ENCODE measurements at regions not wholly inside any gene's neighbourhood (a gene's known extent, or its start where the extent isn't known, plus 50 kb on each side); places are given as distances from the start of the nearest gene placed in this dataset.

DNA sequence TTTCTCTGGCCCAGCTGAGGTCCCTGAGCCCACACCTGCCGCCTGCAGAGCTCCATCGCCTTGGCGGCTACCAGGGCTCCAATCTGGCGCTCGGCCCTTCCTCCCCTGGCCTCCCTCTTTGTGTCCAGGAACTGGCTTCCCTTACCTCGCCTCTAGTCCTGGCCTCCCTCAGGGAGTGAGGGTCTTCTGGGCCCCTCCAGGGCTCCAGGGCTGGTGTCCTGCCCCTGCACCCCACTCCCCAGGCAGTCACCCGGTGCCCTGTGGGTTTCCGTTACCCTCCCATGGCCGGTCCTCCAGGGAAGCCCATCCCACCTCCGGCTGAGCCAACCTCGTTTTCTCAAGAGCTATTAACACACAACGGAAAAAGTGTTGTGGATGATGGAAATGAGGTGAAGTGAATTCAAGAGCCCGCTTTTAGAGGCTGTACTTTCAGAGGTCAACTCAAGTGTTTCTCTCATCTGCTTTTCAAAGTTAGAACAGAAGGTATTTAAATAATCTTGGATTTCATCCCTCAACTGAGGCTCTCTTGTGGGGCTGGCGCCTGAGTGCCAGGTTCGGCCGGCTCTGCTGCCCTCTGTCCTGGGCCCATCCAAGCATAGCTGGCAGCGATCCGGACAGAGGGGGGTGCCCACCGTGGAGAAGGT is 131.9 kb downstream of the ASB1 start:
- DNase-seq (ENCODE audit: low read depth): no peak

DNA sequence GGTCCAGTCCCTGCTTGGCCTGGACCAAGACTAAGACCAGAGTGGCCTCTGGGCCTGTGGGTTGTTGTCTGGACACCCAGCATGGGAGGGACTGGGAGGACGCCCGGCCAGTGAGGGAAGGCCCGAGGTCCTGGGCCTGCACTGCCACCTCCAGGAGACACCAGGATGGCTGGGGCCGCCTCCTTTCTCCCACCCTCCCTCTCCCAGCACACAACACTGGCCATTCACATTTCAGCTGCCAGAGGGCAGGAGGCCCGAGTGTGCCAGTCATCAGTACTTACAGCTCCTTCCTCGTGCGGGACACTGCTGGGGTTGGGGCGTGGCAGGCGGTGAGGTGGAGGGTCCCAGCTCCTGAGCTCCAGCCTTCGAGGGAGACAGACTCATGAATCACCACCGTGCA is 133.5 kb downstream of the ASB1 start:
- DNase-seq (ENCODE audit: low read depth): peak; percentile 3

DNA sequence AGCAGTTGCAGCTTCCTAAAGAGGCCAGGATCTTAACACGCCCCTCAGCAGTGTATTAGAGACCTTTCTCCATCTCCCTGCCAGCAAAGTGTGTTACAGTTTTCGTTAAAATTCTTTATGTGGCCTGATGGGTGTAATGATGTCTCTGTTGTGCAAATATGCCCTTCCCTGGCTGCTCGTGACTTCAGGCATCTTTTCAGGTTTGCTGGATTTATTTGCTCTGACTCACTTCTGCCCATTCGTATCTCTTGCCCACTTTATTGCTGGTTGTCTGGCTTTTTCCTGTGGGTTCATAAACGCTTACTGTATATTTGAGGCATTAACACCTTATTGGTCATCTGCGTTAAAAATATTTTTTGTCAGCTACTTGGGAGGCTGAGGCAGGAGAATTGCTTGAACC is 134.5 kb downstream of the ASB1 start:
- DNase-seq (ENCODE audit: low read depth): no peak

- no peak for DNase-seq (ENCODE audit: low read depth)
Observed at GRCh38 chr2:238562446-238562845, 135.7 kb downstream of the ASB1 start.

DNA sequence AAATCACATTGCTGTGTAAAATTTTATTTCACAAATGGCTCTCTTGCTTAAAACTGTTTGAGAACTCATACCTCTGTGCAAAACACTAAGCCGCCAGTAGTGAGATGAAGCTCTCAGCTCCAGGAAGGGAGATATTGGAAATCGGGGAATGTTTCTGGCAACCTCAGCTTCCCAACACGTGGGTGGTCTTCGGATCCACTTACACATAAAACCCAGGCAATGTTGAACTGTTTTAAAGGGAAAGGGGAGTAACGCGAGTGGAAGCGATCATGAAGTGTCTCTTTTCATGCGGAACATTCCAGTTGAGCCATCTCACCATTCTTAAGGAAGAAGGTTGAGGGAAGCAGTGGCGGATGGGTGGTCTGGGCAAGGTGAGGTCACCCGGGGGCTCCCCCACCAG is 136.8 kb downstream of the ASB1 start:
- DNase-seq (ENCODE audit: low read depth): no peak

DNA sequence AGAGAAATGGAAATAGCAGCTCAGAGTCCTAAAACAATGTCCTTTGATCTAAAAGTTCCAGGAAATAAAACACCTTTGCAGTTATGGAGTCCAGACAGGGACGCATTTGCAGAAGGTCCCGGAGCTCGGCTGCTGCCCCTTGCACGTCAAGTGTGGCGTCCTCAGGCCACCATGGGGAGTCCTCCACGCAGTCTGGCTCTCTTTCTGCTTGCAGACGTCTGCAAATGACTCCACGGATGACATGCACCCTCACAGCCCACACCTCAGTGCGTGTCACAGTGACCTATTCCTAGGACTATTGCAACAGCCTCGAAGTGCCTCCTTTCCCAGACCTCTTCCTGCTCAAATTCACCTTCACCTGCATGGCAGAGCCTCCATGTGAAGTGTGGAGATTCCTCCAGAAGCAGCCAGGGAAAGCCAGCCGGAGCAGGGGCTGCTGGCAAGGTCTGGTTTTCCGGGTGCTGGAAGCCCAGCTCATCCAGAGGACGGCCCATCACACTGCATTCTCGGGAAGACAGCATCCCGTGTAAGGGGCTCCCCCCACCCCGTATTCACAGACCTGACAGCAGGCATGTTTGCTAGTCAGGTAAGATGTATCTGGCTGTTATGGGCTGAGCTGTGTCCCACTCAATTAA is 137.7 kb downstream of the ASB1 start:
- DNase-seq (ENCODE audit: low read depth): no peak

- no peak for DNase-seq (ENCODE audit: low read depth)
Observed at GRCh38 chr2:238565031-238565430, 138.3 kb downstream of the ASB1 start.

- no peak for DNase-seq (ENCODE audit: low read depth)
Observed at GRCh38 chr2:238566001-238566645, 139.4 kb downstream of the ASB1 start.

GRCh38 chr2:238567067-238567855 is 140.5 kb downstream of the ASB1 start:
- no peak for DNase-seq (ENCODE audit: low read depth)

- no peak for DNase-seq (ENCODE audit: low read depth)
Observed at GRCh38 chr2:238567996-238568395, 141.3 kb downstream of the ASB1 start.

DNA sequence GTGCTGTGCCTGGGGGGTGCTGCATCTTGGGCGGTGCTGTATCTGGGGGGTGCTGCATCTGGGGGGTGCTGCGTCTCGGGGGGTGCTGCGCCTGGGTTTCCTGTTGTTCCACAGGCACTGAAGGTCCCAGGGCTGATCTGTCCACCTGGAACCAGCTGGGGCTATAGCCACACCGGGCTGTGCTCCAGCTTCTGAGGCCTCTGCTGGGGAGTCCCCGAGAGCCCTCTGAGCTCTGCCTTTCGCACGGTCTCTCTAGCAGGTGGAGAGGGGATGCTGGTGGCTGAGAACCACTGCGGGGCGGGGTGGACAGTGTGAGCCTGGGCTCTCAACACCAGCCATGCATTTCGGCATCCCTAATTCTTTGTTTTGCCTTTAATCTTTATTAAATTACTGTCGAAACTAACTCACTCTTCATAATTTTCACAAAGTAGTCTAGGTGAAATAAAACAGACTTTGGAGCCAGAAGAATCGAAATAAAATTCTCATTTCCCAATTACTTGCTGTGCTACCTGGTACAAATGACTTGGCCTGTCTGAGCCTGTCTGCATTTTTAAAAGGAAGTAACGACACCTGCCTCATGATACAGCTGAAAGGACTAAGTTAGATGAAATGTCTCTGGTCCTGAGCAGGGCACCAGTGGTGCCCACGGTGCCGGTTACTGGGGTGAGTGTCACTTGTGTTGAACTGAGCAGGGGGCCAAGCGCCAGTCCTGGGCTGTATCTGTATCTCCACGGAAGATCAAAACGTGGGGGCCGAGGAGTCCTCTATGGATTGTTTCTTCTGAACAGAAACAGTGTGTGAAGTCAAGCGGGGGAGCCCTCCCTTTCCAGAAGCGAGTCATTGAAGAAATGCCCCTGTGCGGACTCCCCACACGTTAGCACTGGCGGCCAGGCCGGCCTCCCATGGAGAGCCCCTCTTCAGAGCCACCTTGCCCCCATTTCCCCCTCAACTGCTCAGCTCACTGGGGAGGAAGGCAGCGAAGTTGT is 142.0 kb downstream of the ASB1 start:
- no peak for DNase-seq (ENCODE audit: low read depth)

DNA sequence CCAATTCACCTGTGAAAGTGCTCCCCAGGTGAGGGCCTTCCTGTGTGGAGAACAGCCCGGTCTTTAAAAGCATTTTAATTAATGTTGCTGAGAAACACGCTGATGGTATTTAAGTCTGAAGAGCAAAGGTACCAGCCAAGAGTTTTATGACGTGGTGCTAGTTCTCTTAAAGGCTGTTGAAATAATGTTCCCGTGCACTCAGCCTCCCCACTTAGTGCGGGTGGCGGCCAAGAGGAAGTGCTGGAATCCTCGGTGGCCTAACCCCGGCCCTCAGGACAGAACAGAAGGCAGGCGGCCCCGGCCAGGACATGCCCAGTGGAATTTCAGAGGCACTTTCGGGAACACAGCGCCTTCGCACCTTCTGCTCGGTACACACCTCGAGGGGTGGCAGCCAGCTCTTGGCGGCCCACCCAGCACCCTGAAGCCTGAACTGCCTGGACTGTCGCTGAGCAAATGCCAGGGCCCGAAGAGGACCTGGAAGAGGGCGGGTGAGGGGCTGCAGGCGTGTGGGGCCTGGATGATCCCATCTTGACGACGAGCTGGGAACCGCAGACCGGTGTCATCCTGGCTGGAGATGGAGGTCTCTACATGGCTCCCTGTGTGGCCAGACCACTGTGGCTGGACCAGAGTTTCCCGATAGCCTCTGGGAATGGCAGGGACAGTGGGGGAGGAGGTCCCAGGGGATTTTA is 142.9 kb downstream of the ASB1 start:
- DNase-seq (ENCODE audit: low read depth): no peak

- no peak for DNase-seq (ENCODE audit: low read depth)
Observed at GRCh38 chr2:238570391-238570790, 143.7 kb downstream of the ASB1 start.

GRCh38 chr2:238570926-238571325 is 144.2 kb downstream of the ASB1 start:
- DNase-seq (ENCODE audit: low read depth): no peak

DNA sequence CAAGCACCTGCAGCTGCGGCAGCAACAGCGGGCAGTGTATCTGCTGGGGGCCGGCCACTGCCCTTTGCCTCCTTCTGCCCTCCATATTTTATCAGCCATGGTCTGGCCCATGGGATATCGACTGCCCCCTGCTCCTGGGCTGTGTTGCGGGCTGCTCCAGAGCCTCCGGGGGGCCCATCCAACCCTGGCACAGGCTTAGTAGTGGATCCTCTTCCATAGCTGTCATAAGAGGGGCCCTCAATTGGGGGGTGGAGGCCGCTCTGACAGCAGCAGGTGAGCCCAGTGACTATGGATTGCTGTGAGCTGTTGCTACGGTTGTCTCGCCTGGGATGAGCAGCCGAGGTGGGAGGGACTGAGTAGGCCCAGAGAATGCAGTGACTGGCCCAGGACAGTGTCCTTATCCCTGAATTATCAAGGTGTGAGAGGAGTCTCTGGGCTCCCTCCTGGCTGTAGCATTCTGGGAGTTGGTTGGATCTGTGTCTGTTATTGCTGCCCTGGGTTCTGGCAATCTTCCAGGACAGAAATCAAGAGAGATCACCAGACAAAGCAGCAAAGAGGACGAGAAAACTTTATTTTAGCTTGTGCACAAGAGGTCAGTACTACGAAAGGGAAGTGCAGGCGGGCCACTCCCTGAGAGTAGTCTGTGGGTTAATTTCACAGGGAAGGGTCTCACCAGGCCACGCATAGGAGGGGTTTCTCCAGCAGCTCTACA is 145.1 kb downstream of the ASB1 start:
- DNase-seq (ENCODE audit: low read depth): no peak

DNA sequence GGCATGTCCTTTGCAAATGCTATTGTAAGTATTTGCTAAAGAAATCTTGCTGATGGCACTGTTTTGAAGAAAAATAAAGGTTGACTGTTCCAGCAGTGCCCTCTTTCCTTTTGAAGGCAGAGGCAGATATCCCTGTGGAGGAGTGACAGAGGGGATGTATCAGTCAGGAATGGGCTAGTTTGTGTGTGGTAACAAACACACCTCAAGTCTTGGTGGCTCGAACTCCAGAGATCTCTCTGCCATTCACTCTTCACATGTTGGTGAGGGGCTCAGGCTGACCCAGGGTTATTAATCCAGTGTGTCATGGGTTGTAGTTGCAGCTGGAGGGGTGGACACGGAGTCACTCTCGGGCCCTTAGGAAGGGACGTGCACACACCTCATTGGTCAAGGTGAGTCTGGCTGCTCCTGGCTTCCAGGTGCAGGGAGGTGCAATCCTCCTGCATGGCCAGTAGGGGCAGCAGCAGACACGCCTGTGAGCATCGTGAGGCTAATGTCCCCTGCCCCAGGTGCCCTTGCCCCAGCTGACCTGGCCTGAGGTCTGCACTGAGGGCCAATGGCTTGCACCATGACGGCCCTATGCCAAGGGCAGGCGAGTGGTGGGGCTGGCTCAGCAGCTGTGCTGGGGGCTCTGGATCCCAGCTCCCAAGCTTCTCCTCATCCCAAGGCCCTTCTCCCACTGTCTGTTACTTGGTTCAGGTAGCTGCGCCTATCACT is 146.5 kb downstream of the ASB1 start:
- no peak for DNase-seq (ENCODE audit: low read depth)

- DNase-seq (ENCODE audit: low read depth): no peak
Observed at GRCh38 chr2:238573916-238574315, 147.2 kb downstream of the ASB1 start.

- no peak for DNase-seq (ENCODE audit: low read depth)
Observed at GRCh38 chr2:238574490-238575271, 148.0 kb downstream of the ASB1 start.

Data from myocyte (in vitro differentiated cells).